ENCODE measurements at regions not wholly inside any gene's neighbourhood (a gene's known extent, or its start where the extent isn't known, plus 50 kb on each side); places are given as distances from the start of the nearest gene placed in this dataset.

GRCh38 chr10:55897490-55897921 is 463.6 kb downstream of the ZWINT start:
- Histone ChIP-seq H3K4me1 (ENCODE audit: control insufficient read depth in 5 of 5, insufficient read depth in 5 of 5, low read length in 5 of 5) (no peaks in the 10 kb centered on the region), H3K4me3 (no peak overlapping the region), H3K27me3 (ENCODE audit: control insufficient read depth in 3 of 3, insufficient read depth in 3 of 3, low read length in 2 of 3) (no peaks in the 10 kb centered on the region), H3K9me3 (ENCODE audit: control insufficient read depth in 4 of 4, insufficient read depth in 3 of 4, low read length in 3 of 4) (no peaks in the 10 kb centered on the region), H3K9ac (ENCODE audit: insufficient read depth in 1 of 2, low read length in 2 of 2) (no peak overlapping the region), H3K36me3 (ENCODE audit: control insufficient read depth in 4 of 4, insufficient read depth in 4 of 4, low read length in 4 of 4) (no peaks in the 10 kb centered on the region), H3K27ac (ENCODE audit: low read depth in 1 of 2, low read length in 1 of 2) (no peak overlapping the region)
- ATAC-seq (ENCODE audit: insufficient read depth, low FRiP score) (no peak), DNase-seq (no peak)
- TF ChIP-seq, protein P1, sequence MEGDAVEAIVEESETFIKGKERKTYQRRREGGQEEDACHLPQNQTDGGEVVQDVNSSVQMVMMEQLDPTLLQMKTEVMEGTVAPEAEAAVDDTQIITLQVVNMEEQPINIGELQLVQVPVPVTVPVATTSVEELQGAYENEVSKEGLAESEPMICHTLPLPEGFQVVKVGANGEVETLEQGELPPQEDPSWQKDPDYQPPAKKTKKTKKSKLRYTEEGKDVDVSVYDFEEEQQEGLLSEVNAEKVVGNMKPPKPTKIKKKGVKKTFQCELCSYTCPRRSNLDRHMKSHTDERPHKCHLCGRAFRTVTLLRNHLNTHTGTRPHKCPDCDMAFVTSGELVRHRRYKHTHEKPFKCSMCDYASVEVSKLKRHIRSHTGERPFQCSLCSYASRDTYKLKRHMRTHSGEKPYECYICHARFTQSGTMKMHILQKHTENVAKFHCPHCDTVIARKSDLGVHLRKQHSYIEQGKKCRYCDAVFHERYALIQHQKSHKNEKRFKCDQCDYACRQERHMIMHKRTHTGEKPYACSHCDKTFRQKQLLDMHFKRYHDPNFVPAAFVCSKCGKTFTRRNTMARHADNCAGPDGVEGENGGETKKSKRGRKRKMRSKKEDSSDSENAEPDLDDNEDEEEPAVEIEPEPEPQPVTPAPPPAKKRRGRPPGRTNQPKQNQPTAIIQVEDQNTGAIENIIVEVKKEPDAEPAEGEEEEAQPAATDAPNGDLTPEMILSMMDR (IDR thresholded peaks at IDR 0.05; ENCODE audit: control extremely low read depth, extremely low read depth) = no peak
- 71 to 72% methylated on average over 3 of the region's 3 CpGs for WGBS, 2 donors

GRCh38 chr10:55892276-55892675 is 468.8 kb downstream of the ZWINT start:
- Histone ChIP-seq H3K9me3 (ENCODE audit: control insufficient read depth in 4 of 4, insufficient read depth in 3 of 4, low read length in 3 of 4) (no peaks in the 10 kb centered on the region), H3K4me1 (ENCODE audit: control insufficient read depth in 5 of 5, insufficient read depth in 5 of 5, low read length in 5 of 5) (no peaks in the 10 kb centered on the region), H3K36me3 (ENCODE audit: control insufficient read depth in 4 of 4, insufficient read depth in 4 of 4, low read length in 4 of 4) (no peaks in the 10 kb centered on the region), H3K4me3 (no peak overlapping the region), H3K27ac (ENCODE audit: low read depth in 1 of 2, low read length in 1 of 2) (no peak overlapping the region), H3K27me3 (ENCODE audit: control insufficient read depth in 3 of 3, insufficient read depth in 3 of 3, low read length in 2 of 3) (no peaks in the 10 kb centered on the region), H3K9ac (ENCODE audit: insufficient read depth in 1 of 2, low read length in 2 of 2) (no peak overlapping the region)
- no peak for ATAC-seq (ENCODE audit: insufficient read depth, low FRiP score)
- TF ChIP-seq, protein P1 (IDR thresholded peaks at IDR 0.05; ENCODE audit: control extremely low read depth, extremely low read depth) = no peak
- WGBS, 2 donors = 81 to 86% methylated on average over 1 of the region's 1 CpG
- DNase-seq = no peak

DNA sequence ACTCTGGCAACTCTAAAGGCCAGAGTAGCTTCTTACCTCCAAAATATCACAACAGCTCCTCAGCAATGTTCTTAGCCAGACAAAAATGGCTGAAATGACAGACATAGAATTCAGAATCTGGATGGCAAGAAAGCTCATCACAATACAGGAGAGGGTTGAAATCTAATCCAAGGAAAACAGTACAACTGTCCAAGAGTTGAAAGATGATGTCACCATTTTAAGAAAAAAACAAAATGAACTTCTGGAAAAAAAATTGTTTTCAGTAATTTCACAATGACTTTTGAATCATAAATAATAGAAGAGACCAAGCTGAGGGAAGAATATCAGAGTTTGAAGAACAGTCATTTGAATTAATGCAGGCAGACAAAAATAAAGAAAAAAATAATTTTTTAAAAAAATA is 479.5 kb downstream of the ZWINT start:
- no peak overlapping the region for H3K4me3 ChIP-seq
- DNase-seq (no peak), ATAC-seq (ENCODE audit: insufficient read depth, low FRiP score) (no peak)
- H3K9ac ChIP-seq (ENCODE audit: insufficient read depth in 1 of 2, low read length in 2 of 2) = no peak overlapping the region
- H3K4me1 ChIP-seq (ENCODE audit: control insufficient read depth in 5 of 5, insufficient read depth in 5 of 5, low read length in 5 of 5) = no peaks in the 10 kb centered on the region
- H3K27me3 ChIP-seq (ENCODE audit: control insufficient read depth in 3 of 3, insufficient read depth in 3 of 3, low read length in 2 of 3) = no peaks in the 10 kb centered on the region
- H3K36me3 ChIP-seq (ENCODE audit: control insufficient read depth in 4 of 4, insufficient read depth in 4 of 4, low read length in 4 of 4) = no peaks in the 10 kb centered on the region
- no peak overlapping the region for H3K27ac ChIP-seq (ENCODE audit: low read depth in 1 of 2, low read length in 1 of 2)
- H3K9me3 ChIP-seq (ENCODE audit: control insufficient read depth in 4 of 4, insufficient read depth in 3 of 4, low read length in 3 of 4) = no peaks in the 10 kb centered on the region
- TF ChIP-seq, protein P1 (IDR thresholded peaks at IDR 0.05; ENCODE audit: control extremely low read depth, extremely low read depth) = no peak

DNA sequence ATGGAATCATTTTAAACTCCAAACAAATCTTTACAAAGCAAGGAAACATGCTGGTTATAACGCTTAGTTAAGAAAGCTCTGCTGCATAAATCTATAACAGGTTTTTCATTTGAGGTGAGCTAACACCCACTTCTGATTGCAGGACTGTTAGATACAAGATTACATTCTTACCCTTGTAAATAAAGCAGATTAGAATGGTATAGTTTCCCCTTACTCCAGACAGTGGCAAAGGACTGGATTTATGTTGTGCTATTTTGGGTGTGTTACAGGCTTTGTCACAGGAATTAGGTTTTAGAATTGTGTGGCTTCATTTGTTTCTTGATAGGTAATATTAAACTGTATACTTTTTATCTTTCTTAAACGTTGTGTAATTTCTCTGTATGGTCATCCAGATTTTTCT is 487.6 kb downstream of the ZWINT start:
- TF ChIP-seq, protein P1 (IDR thresholded peaks at IDR 0.05; ENCODE audit: control extremely low read depth, extremely low read depth) = no peak
- H3K9ac ChIP-seq (ENCODE audit: insufficient read depth in 1 of 2, low read length in 2 of 2) = no peak overlapping the region
- ATAC-seq (ENCODE audit: insufficient read depth, low FRiP score) (no peak), DNase-seq (no peak)
- no peak overlapping the region for H3K4me3 ChIP-seq
- H3K4me1 ChIP-seq (ENCODE audit: control insufficient read depth in 5 of 5, insufficient read depth in 5 of 5, low read length in 5 of 5) = no peaks in the 10 kb centered on the region
- H3K9me3 ChIP-seq (ENCODE audit: control insufficient read depth in 4 of 4, insufficient read depth in 3 of 4, low read length in 3 of 4) = no peaks in the 10 kb centered on the region
- 50 to 68% methylated on average over 2 of the region's 2 CpGs for WGBS, 2 donors
- H3K27ac ChIP-seq (ENCODE audit: low read depth in 1 of 2, low read length in 1 of 2) = no peak overlapping the region
- H3K36me3 ChIP-seq (ENCODE audit: control insufficient read depth in 4 of 4, insufficient read depth in 4 of 4, low read length in 4 of 4) = no peaks in the 10 kb centered on the region
- no peaks in the 10 kb centered on the region for H3K27me3 ChIP-seq (ENCODE audit: control insufficient read depth in 3 of 3, insufficient read depth in 3 of 3, low read length in 2 of 3)

Measured in lung (tissue), 11 donors.